H9 (cell line): ENCODE measurements at regions not wholly inside any gene's neighbourhood (a gene's known extent, or its start where the extent isn't known, plus 50 kb on each side); places are given as distances from the start of the nearest gene placed in this dataset.

Experiments used
- DNase-seq: peaks from one replicate; pipeline ENCODE4 v3.0.0-alpha.2; 2017
- H2AFZ ChIP-seq: one replicate; pipeline ENCODE4 v1.6.1; 2013; ENCODE audit warnings: mild to moderate bottlenecking, low read length, control low read depth, moderate library complexity
- H2AK5ac ChIP-seq: 2 replicates; pipeline ENCODE4 v1.6.1; 2013; ENCODE audit warnings: low read length, control low read depth, mixed read lengths; ENCODE audit not compliant: insufficient read length
- H2BK120ac ChIP-seq: one replicate; pipeline ENCODE4 v1.6.1; 2013; ENCODE audit warnings: low read depth, mild to moderate bottlenecking, low read length, control low read depth, inconsistent platforms; ENCODE audit not compliant: poor library complexity, severe bottlenecking
- H2BK12ac ChIP-seq: 2 replicates; pipeline ENCODE4 v1.6.1; 2013; ENCODE audit warnings: low read length, control low read depth, mixed read lengths, low read depth; ENCODE audit not compliant: insufficient read length
- H2BK15ac ChIP-seq: 2 replicates; pipeline ENCODE4 v1.6.1; 2013; ENCODE audit warnings: low read depth, low read length, control low read depth
- H2BK20ac ChIP-seq: one replicate; pipeline ENCODE4 v1.6.1; 2013; ENCODE audit warnings: low read depth, mild to moderate bottlenecking, low read length, control low read depth, inconsistent platforms; ENCODE audit not compliant: poor library complexity, severe bottlenecking
- H2BK5ac ChIP-seq: 2 replicates; pipeline ENCODE4 v1.6.1; 2013; ENCODE audit warnings: low read length, control low read depth, mixed read lengths; ENCODE audit not compliant: insufficient read length
- H3K14ac ChIP-seq: 2 replicates; pipeline ENCODE4 v1.6.1; 2013; ENCODE audit warnings: low read length, control low read depth; ENCODE audit not compliant: insufficient read depth
- H3K18ac ChIP-seq: 2 replicates; pipeline ENCODE4 v1.6.1; 2013; ENCODE audit warnings: low read depth, mild to moderate bottlenecking, mixed read lengths, low read length, control low read depth; ENCODE audit not compliant: insufficient read length
- H3K23ac ChIP-seq: 2 replicates; pipeline ENCODE4 v1.6.1; 2013; ENCODE audit warnings: low read length, control low read depth, mixed read lengths, low read depth; ENCODE audit not compliant: insufficient read length
- H3K23me2 ChIP-seq: 2 replicates; pipeline ENCODE4 v1.6.1; 2013; ENCODE audit warnings: low read depth, mild to moderate bottlenecking, mixed read lengths, low read length, control low read depth; ENCODE audit not compliant: insufficient read length, poor library complexity, severe bottlenecking
- H3K27ac ChIP-seq: 2 replicates; pipeline ENCODE4 v1.5.1; 2013; ENCODE audit warnings: low read length, control low read depth, mixed read lengths, low read depth; ENCODE audit not compliant: insufficient read length
- H3K27me3 ChIP-seq: 2 replicates; pipeline ENCODE4 v1.6.1; 2013; ENCODE audit warnings: low read length, control low read depth, inconsistent platforms; ENCODE audit not compliant: insufficient read depth
- H3K4ac ChIP-seq: 2 replicates; pipeline ENCODE4 v1.6.1; 2013; ENCODE audit warnings: low read depth, mild to moderate bottlenecking, control low read depth, inconsistent platforms, low read length, moderate library complexity
- H3K4me1 ChIP-seq: 2 replicates; pipeline ENCODE4 v1.6.1; 2013; ENCODE audit warnings: low read length, control low read depth, inconsistent platforms; ENCODE audit not compliant: insufficient read depth
- H3K4me2 ChIP-seq: 2 replicates; pipeline ENCODE4 v1.6.1; 2013; ENCODE audit warnings: low read length, control low read depth, mixed read lengths; ENCODE audit not compliant: insufficient read length, insufficient read depth
- H3K56ac ChIP-seq: 2 replicates; pipeline ENCODE4 v1.6.1; 2013; ENCODE audit warnings: low read depth, mild to moderate bottlenecking, mixed read lengths, low read length, control low read depth; ENCODE audit not compliant: insufficient read length
- H3K79me1 ChIP-seq: 2 replicates; pipeline ENCODE4 v1.6.1; 2013; ENCODE audit warnings: low read depth, mild to moderate bottlenecking, moderate library complexity, low read length, control low read depth, inconsistent platforms; ENCODE audit not compliant: insufficient read depth, poor library complexity, severe bottlenecking
- H3K79me2 ChIP-seq: 2 replicates; pipeline ENCODE4 v1.6.1; 2013; ENCODE audit warnings: low read length, control low read depth, inconsistent platforms; ENCODE audit not compliant: insufficient read depth
- H3K9ac ChIP-seq: 2 replicates; pipeline ENCODE4 v1.6.1; 2013; ENCODE audit warnings: low read length, control low read depth, mixed read lengths; ENCODE audit not compliant: insufficient read length; ENCODE audit errors: extremely low read depth
- H3K9me3 ChIP-seq: one replicate; pipeline ENCODE4 v1.6.1; 2013; ENCODE audit warnings: low read depth, low read length, inconsistent platforms; ENCODE audit not compliant: control insufficient read depth
- H3T11ph ChIP-seq: one replicate; pipeline ENCODE4 v1.6.1; 2013; ENCODE audit warnings: mild to moderate bottlenecking, low read length, control low read depth, inconsistent platforms
- H4K20me1 ChIP-seq: one replicate; pipeline ENCODE4 v1.6.1; 2013; ENCODE audit not compliant: control insufficient read depth, insufficient read length, insufficient read depth
- H4K5ac ChIP-seq: 2 replicates; pipeline ENCODE4 v1.6.1; 2013; ENCODE audit warnings: low read depth, mild to moderate bottlenecking, mixed read lengths, low read length, control low read depth; ENCODE audit not compliant: insufficient read length
- H4K8ac ChIP-seq: replicated peaks from 2 replicates; pipeline ENCODE4 v1.6.1; 2013; ENCODE audit warnings: low read length, control low read depth, mixed read lengths, low read depth; ENCODE audit not compliant: insufficient read length
- H4K91ac ChIP-seq: 2 replicates; pipeline ENCODE4 v1.6.1; 2013; ENCODE audit warnings: low read depth, mild to moderate bottlenecking, moderate library complexity, mixed read lengths, low read length, control low read depth; ENCODE audit not compliant: insufficient read length
- H3K27ac Mint-ChIP-seq, 3 experiments: 2 replicates in 2 of 3; 3 replicates in 1 of 3; pipeline ENCODE4 v1.8.0; 2020 to 2021; ENCODE audit warnings: mixed read lengths in 3 of 3, mild to moderate bottlenecking in 1 of 3, moderate library complexity in 1 of 3
- H3K27me3 Mint-ChIP-seq: 2 replicates; pipeline ENCODE4 v1.8.0; 2021; ENCODE audit warnings: low read depth, mild to moderate bottlenecking, moderate library complexity, mixed read lengths
- H3K36me3 Mint-ChIP-seq, 3 experiments: 2 replicates in 2 of 3; 3 replicates in 1 of 3; pipeline ENCODE4 v1.8.0; 2020 to 2021; ENCODE audit warnings: low read depth in 3 of 3, mixed read lengths in 3 of 3; ENCODE audit not compliant: insufficient read depth in 1 of 3
- H3K4me1 Mint-ChIP-seq, 2 experiments: 2 replicates each; pipeline ENCODE4 v1.8.0; 2020; ENCODE audit warnings: mixed read lengths in 2 of 2
- H3K4me3 Mint-ChIP-seq, 2 experiments: 2 replicates in 1 of 2; 3 replicates in 1 of 2; pipeline ENCODE4 v1.8.0; 2020 to 2021; ENCODE audit warnings: mild to moderate bottlenecking in 2 of 2, mixed read lengths in 2 of 2, moderate library complexity in 1 of 2
- H3K9me3 Mint-ChIP-seq, 2 experiments: 2 replicates in 1 of 2; 3 replicates in 1 of 2; pipeline ENCODE4 v1.8.0; 2020; ENCODE audit warnings: mild to moderate bottlenecking in 2 of 2, mixed read lengths in 2 of 2, moderate library complexity in 1 of 2
- WGBS: extraction: QIAGEN DNeasy Blood & Tissue Kit; methylation state at CpG from one replicate; pipeline ENCODE4 v1.1.7; 2013; ENCODE audit warnings: missing lambda C conversion rate, low lambda C conversion rate, mixed read lengths; ENCODE audit not compliant: insufficient read length; ENCODE audit errors: extremely low coverage; 5-methylcytosine and 5-hydroxymethylcytosine counted together
- TF ChIP-seq, protein P1 (sequence below): fragments of 200-600 bp; sonication (generic); conservative IDR thresholded peaks from 3 replicates; pipeline ENCODE4 v1.8.0; 2021; ENCODE audit warnings: antibody characterized with exemption, mild to moderate bottlenecking

- TF ChIP-seq, protein P1, sequence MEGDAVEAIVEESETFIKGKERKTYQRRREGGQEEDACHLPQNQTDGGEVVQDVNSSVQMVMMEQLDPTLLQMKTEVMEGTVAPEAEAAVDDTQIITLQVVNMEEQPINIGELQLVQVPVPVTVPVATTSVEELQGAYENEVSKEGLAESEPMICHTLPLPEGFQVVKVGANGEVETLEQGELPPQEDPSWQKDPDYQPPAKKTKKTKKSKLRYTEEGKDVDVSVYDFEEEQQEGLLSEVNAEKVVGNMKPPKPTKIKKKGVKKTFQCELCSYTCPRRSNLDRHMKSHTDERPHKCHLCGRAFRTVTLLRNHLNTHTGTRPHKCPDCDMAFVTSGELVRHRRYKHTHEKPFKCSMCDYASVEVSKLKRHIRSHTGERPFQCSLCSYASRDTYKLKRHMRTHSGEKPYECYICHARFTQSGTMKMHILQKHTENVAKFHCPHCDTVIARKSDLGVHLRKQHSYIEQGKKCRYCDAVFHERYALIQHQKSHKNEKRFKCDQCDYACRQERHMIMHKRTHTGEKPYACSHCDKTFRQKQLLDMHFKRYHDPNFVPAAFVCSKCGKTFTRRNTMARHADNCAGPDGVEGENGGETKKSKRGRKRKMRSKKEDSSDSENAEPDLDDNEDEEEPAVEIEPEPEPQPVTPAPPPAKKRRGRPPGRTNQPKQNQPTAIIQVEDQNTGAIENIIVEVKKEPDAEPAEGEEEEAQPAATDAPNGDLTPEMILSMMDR: no peak
- no peaks in the 10 kb centered on the region; a peak in 1 of 7 replicates for H3K36me3 Mint-ChIP-seq
- Histone ChIP-seq H3K4me1 (no peaks in the 10 kb centered on the region), H2AK5ac (no peak overlapping the region), H2BK5ac (no peak overlapping the region), H4K8ac (no peak overlapping the region), H3K14ac (no peak overlapping the region), H3K9me3 (no peaks in the 10 kb centered on the region), H4K91ac (no peak overlapping the region), H3T11ph (no peak overlapping the region), H3K79me1 (no peaks in the 10 kb centered on the region), H2BK120ac (no peak overlapping the region), H3K4me2 (no peak overlapping the region), H3K27me3 (no peaks in the 10 kb centered on the region), H3K56ac (no peak overlapping the region), H4K20me1 (no peaks in the 10 kb centered on the region), H3K79me2 (no peaks in the 10 kb centered on the region), H2BK12ac (no peak overlapping the region), H3K27ac (no peak overlapping the region), H2BK15ac (no peak overlapping the region), H2AFZ (no peak overlapping the region), H4K5ac (no peak overlapping the region), H3K9ac (no peak overlapping the region), H3K23me2 (no peaks in the 10 kb centered on the region), H3K4ac (no peak overlapping the region), H3K23ac (no peak overlapping the region), H2BK20ac (no peak overlapping the region), H3K18ac (no peak overlapping the region)
- DNase-seq: no peak
- 0 out of 4 replicates have a peak, but pooled peaks cover 0 to 2% of the 10 kb centered on the region in 2 experiments for H3K4me1 Mint-ChIP-seq
- no peak overlapping the region for H3K4me3 Mint-ChIP-seq
- H3K27me3 Mint-ChIP-seq: no peaks in the 10 kb centered on the region
- WGBS: no CpG with 5 or more reads among the region's 4 CpGs
- no peak overlapping the region for H3K27ac Mint-ChIP-seq
- H3K9me3 Mint-ChIP-seq: peaks cover 0 to 2% of the 10 kb centered on the region in 2 experiments; a peak in 1 of 5 replicates
Observed at GRCh38 chr1:103230061-103230460, 121.7 kb upstream of the COL11A1 start.
